GM12865 (cell line): ENCODE measurements at regions not wholly inside any gene's neighbourhood (a gene's known extent, or its start where the extent isn't known, plus 50 kb on each side); places are given as distances from the start of the nearest gene placed in this dataset.

Experiments
- DNase-seq: peaks from one replicate; pipeline ENCODE4 v3.0.0; 2010; ENCODE audit warnings: low read depth
- H3K4me3 ChIP-seq: 2 replicates; pipeline ENCODE4 v1.5.1; 2011; ENCODE audit warnings: mild to moderate bottlenecking, low read depth, low read length, control low read depth
- TF ChIP-seq, protein P1 (sequence below): IDR thresholded peaks from 2 replicates; pipeline ENCODE4 v1.5.1; 2011; ENCODE audit warnings: low read length, control low read depth, low read depth, inconsistent platforms; ENCODE audit not compliant: insufficient read depth; ENCODE audit errors: missing control alignments

DNA sequence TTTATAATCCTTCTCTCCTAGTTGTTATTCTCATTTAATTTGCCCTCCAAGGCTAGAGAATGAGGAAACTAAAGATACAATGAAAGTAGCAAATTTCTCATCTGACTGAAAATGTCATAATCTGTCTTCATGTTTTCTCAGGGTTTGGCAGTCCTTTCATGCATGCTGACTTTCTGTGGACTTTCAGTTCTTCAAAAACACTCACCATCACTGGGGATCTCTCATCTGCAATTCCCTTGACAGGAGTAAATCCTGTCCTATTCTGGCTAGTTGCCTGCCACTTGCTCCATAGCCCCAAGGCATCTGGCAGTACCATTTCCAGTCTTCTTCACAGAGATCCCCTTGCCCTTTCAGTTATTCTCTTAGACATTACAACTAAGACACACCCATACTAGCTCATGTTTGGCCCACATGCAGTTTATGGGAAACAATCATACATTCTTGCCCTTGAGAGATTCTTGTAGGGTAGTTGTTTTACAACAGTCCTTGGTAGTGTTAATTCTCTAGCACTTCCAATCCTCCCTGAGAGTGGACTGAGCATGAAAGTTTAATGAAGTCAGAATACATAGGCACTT lies 449.7 kb upstream of the KLHL4 start:
- TF ChIP-seq, protein P1, sequence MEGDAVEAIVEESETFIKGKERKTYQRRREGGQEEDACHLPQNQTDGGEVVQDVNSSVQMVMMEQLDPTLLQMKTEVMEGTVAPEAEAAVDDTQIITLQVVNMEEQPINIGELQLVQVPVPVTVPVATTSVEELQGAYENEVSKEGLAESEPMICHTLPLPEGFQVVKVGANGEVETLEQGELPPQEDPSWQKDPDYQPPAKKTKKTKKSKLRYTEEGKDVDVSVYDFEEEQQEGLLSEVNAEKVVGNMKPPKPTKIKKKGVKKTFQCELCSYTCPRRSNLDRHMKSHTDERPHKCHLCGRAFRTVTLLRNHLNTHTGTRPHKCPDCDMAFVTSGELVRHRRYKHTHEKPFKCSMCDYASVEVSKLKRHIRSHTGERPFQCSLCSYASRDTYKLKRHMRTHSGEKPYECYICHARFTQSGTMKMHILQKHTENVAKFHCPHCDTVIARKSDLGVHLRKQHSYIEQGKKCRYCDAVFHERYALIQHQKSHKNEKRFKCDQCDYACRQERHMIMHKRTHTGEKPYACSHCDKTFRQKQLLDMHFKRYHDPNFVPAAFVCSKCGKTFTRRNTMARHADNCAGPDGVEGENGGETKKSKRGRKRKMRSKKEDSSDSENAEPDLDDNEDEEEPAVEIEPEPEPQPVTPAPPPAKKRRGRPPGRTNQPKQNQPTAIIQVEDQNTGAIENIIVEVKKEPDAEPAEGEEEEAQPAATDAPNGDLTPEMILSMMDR: no peak
- DNase-seq: no peak
- H3K4me3 ChIP-seq: no peak overlapping the region

DNA sequence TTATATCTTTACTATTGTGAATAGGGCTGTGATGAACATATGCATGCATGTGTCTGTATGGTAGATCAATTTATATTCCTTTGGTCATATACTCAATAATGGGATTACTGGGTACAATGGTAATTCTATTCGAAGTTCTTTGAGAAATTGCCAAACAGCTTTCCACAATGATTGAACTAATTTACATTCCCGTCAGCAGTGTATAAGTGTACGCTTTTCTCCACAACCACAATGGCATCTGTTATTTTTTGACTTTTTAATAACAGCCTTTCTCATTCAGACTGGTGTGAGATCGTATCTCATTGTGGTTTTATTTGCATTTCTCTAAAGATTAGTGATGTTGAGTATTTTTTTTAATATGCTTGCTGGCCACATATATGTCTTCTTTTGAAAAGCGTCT lies 439.4 kb upstream of the KLHL4 start:
- TF ChIP-seq, protein P1: no peak
- H3K4me3 ChIP-seq: no peak overlapping the region
- no peak for DNase-seq

DNA sequence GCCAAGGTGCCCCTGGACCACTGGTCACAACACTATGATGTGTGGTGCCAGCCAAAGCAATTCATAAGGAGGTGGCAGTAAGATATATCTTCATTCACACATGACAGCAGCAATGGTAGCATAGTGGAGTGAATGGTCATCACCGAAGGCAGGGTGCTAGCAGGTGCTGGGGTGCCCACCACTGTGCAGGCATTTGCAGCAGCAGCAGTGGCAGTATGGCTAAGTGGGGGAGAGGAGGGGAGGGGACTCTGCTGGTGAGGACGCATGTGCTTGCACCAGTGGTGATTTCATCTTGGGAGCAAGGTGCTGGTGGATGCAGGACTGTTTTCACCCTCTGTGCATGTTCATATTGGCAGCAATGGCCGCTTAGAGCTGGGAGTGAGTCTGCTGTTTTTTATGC lies 419.1 kb upstream of the KLHL4 start:
- TF ChIP-seq, protein P1: no peak
- H3K4me3 ChIP-seq: no peak overlapping the region
- DNase-seq: no peak

DNA sequence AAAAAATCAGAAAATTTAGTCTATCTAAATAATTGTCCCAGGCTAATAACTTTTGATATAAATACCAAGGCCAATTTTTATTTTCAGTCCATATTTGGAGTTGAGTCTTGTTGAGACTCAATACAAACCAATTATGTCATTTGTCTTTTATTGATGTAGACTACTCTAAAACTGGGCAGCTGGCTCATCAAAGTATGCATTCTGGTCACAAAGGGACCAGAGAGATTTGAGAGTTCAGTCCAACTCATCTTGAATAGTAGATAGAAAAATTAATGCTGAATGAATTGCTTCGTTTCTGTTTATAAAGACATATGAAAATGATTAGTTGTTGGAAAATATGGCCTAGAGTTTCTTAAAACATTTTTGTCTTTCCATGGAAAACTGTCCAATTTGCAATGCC lies 412.5 kb upstream of the KLHL4 start:
- TF ChIP-seq, protein P1: no peak
- no peak overlapping the region for H3K4me3 ChIP-seq
- DNase-seq: no peak

DNA sequence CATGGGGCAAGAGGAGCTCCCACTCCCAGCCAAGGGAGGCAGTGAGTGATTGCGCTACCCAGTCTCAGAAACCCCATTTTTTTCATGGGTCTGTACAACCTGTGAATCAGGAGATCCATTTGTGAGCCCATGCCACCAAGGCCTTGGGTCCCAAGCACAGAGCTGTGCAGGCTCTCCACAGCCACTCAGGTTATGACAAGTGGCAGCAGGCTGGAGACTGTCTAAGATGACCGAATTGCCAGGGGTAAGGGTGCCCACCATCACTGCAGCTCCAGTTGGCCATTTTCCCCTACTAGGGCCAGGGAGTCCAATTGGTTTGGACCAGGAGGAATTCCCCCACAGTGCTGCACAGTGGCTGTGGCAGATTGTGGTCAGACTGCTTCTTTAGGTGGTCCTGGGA lies 407.5 kb upstream of the KLHL4 start:
- TF ChIP-seq, protein P1: no peak
- DNase-seq: no peak
- no peak overlapping the region for H3K4me3 ChIP-seq

DNA sequence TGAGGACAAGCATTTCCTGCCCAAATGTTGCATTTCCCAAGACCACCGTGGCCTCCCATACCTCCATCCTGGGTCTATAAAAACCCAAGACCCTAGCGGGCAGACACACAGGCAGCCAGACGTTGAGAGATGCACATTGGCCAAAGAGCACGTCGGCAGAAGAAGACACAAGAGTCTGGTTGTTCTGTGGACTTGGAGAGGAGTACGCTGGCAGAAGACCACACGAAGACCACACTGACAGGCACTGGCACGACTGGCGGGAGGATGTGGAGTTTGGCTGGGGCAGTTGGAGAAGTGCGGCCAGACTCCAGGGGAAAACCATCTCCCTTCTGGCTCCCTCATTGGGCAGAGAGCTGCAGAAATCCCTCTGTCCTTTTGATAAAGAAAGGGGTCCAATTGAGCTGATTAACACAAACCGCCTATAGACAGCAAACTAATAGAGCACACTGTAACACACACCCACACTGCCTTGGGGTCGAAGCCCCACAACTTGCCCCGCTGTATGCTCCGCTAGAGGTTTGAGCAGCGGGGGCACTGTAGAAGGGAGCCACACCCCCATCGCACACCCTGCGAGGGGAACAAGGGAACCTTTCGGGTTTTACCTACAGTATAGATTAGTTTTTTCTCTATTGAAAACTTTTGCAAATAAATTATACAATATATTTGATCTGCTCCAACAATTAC lies 376.7 kb upstream of the KLHL4 start:
- H3K4me3 ChIP-seq: no peak overlapping the region
- TF ChIP-seq, protein P1: no peak
- DNase-seq: no peak
